Right atrium auricular region (tissue), 2 donors: ENCODE measurements at regions not wholly inside any gene's neighbourhood (a gene's known extent, or its start where the extent isn't known, plus 50 kb on each side); places are given as distances from the start of the nearest gene placed in this dataset.
A peak's percentile ranks its signal among the peaks of the same experiment; 100 is the strongest.

Experiments used
- DNase-seq: peaks from one replicate; pipeline ENCODE4 v3.0.0-alpha.2; 2019; ENCODE audit warnings: low spot score
- H3K27ac ChIP-seq, 2 donors: fragments of 200-600 bp; sonication (generic); 1 replicate in 1 of 2; 2 replicates in 1 of 2; pipeline ENCODE4 v1.5.1; 2016 to 2019
- H3K27me3 ChIP-seq, 2 donors: fragments of 200-600 bp; sonication (generic); one replicate each; pipeline versions ENCODE4 v1.5.1 to v1.6.0; 2017 to 2019
- H3K36me3 ChIP-seq: fragments of 200-600 bp; sonication (generic); one replicate; pipeline ENCODE4 v1.5.1; 2016
- H3K4me1 ChIP-seq, 2 donors: fragments of 200-600 bp; sonication (generic); one replicate each; pipeline versions ENCODE4 v1.5.1 to v1.6.0; 2017 to 2019
- H3K4me3 ChIP-seq, 2 donors: fragments of 200-600 bp; sonication (generic); 1 replicate in 1 of 2; 2 replicates in 1 of 2; pipeline ENCODE4 v1.5.1; 2017 to 2019; ENCODE audit warnings: mild to moderate bottlenecking in 1 of 2, moderate library complexity in 1 of 2
- H3K9me3 ChIP-seq, 2 donors: fragments of 200-600 bp; sonication (generic); one replicate each; pipeline ENCODE4 v1.5.1; 2019
- CTCF ChIP-seq, 2 donors: fragments of 200-600 bp; sonication (generic); IDR thresholded peaks; one replicate each; pipeline ENCODE4 v1.5.1; 2019; ENCODE audit warnings: antibody characterized with exemption in 2 of 2

DNA sequence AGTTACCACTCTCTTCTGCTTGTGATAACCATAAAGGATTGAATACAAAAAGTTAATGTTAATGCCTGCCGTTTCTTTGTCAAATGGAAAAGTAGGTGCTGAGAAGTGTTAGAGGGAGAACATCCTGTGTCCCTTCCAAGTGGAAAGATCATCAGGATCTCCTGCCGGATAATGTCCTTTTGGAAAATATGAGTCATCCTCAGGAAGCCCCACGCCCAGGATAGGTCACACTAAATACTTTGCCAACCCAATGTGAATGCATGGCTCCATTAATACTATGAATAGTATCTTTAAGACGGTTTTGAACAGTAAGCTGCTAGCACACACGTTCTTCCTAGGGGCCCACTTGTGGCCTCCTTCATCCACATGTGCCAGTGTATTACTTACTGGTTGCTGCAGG is 279.5 kb downstream of the ZNF326 start:
- no peak for TF ChIP-seq CTCF (IDR thresholded peaks at IDR 0.05)
- Histone ChIP-seq H3K4me3 (no peak overlapping the region), H3K27me3 (no peaks in the 10 kb centered on the region), H3K9me3 (no peaks in the 10 kb centered on the region), H3K36me3 (no peaks in the 10 kb centered on the region), H3K27ac (peak overlapping the region in 1 of 2 donors; percentile 8), H3K4me1 (no peaks in the 10 kb centered on the region)
- no peak for DNase-seq

GRCh38 chr1:90273241-90273774 is 278.4 kb downstream of the ZNF326 start:
- Histone ChIP-seq H3K27ac (no peak overlapping the region), H3K27me3 (no peaks in the 10 kb centered on the region), H3K9me3 (no peaks in the 10 kb centered on the region), H3K4me1 (no peaks in the 10 kb centered on the region), H3K4me3 (no peak overlapping the region), H3K36me3 (no peaks in the 10 kb centered on the region)
- no peak for DNase-seq
- TF ChIP-seq CTCF (IDR thresholded peaks at IDR 0.05) = no peak

GRCh38 chr1:90262791-90263190 is 267.9 kb downstream of the ZNF326 start:
- no peak for DNase-seq
- no peak overlapping the region for H3K27ac ChIP-seq
- TF ChIP-seq CTCF (IDR thresholded peaks at IDR 0.05) = no peak
- H3K4me1 ChIP-seq = no peaks in the 10 kb centered on the region
- no peaks in the 10 kb centered on the region for H3K9me3 ChIP-seq
- H3K36me3 ChIP-seq = no peaks in the 10 kb centered on the region
- no peak overlapping the region for H3K4me3 ChIP-seq
- no peaks in the 10 kb centered on the region for H3K27me3 ChIP-seq

- H3K4me1 ChIP-seq = no peaks in the 10 kb centered on the region
- H3K27me3 ChIP-seq = no peaks in the 10 kb centered on the region
- H3K9me3 ChIP-seq = no peaks in the 10 kb centered on the region
- no peak overlapping the region for H3K4me3 ChIP-seq
- TF ChIP-seq CTCF (IDR thresholded peaks at IDR 0.05) = no peak
- H3K36me3 ChIP-seq = no peaks in the 10 kb centered on the region
- no peak for DNase-seq
- no peak overlapping the region for H3K27ac ChIP-seq
Measured at GRCh38 chr1:90262286-90262685, 267.4 kb downstream of the ZNF326 start.

GRCh38 chr1:90246069-90246468 is 251.2 kb downstream of the ZNF326 start:
- no peaks in the 10 kb centered on the region for H3K9me3 ChIP-seq
- H3K36me3 ChIP-seq = no peaks in the 10 kb centered on the region
- no peak for DNase-seq
- no peaks in the 10 kb centered on the region for H3K4me1 ChIP-seq
- no peaks in the 10 kb centered on the region for H3K27me3 ChIP-seq
- TF ChIP-seq CTCF (IDR thresholded peaks at IDR 0.05) = no peak
- H3K4me3 ChIP-seq = no peak overlapping the region
- H3K27ac ChIP-seq = no peak overlapping the region

DNA sequence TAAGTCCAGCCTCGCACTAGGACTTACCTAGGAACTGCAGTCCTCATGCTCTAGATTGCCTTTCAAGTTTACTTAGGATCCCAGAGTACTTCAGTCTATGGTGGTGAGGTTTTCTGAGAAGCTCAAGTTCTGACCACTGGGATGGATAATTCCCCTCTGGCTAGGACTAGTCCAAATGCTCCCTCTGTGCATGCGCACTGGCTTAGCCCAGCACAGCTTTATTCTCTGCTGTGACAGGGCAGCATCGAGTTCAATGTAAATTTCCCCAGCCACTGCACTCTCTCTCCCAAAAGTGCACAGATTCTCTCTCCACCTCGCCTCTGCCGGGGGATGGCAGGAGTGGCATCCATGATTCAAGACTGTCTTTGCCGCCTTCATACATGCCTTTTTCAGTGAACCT is 241.6 kb downstream of the ZNF326 start:
- Histone ChIP-seq H3K9me3 (peaks cover 0 to 6% of the 10 kb centered on the region in 2 donors), H3K4me3 (no peak overlapping the region), H3K27ac (no peak overlapping the region), H3K36me3 (no peaks in the 10 kb centered on the region), H3K4me1 (no peaks in the 10 kb centered on the region), H3K27me3 (no peaks in the 10 kb centered on the region)
- DNase-seq = no peak
- no peak for TF ChIP-seq CTCF (IDR thresholded peaks at IDR 0.05)
